OCI-LY3 (cell line): ENCODE measurements at regions not wholly inside any gene's neighbourhood (a gene's known extent, or its start where the extent isn't known, plus 50 kb on each side); places are given as distances from the start of the nearest gene placed in this dataset.
"Not testable (repeated sequence)": the region's sequence is repeated elsewhere in the genome, so short reads cannot be mapped to it uniquely, and the experiment has no call there.

Source experiments
- H2AFZ ChIP-seq: fragments of 200-600, 300-600 bp; shearing (Covaris generic); 2 replicates; pipeline ENCODE4 v1.6.0; 2014; ENCODE audit warnings: antibody characterized with exemption, low read depth, low read length
- H3K27ac ChIP-seq: fragments of 200-600, 300-600 bp; sonication (generic); 2 replicates; pipeline ENCODE4 v1.5.1; 2014; ENCODE audit warnings: mild to moderate bottlenecking, low read length, moderate library complexity, mixed read lengths
- H3K27me3 ChIP-seq: fragments of 200-600, 300-600 bp; sonication (generic); 2 replicates; pipeline ENCODE4 v1.6.1; 2014; ENCODE audit warnings: low read depth, low read length, mixed read lengths
- H3K36me3 ChIP-seq: fragments of 200-600, 300-600 bp; sonication (generic); replicated peaks from 2 replicates; pipeline ENCODE3; 2014; ENCODE audit warnings: low read depth, low read length, mixed read lengths
- H3K4me1 ChIP-seq: fragments of 300-600, 200-600 bp; sonication (generic); 2 replicates; pipeline ENCODE4 v1.6.1; 2014; ENCODE audit warnings: low read length, mixed read lengths
- H3K4me2 ChIP-seq: fragments of 200-600, 300-600 bp; sonication (generic); 2 replicates; pipeline ENCODE4 v1.6.1; 2014; ENCODE audit warnings: low read length, mixed read lengths
- H3K4me3 ChIP-seq: fragments of 300-600, 200-600 bp; sonication (generic); 2 replicates; pipeline ENCODE4 v1.5.1; 2014; ENCODE audit warnings: antibody characterized with exemption, mild to moderate bottlenecking, low read length, moderate library complexity
- H3K79me2 ChIP-seq: fragments of 300-600, 200-600 bp; shearing (Covaris generic); 2 replicates; pipeline ENCODE4 v1.6.1; 2014; ENCODE audit warnings: mild to moderate bottlenecking, low read length, mixed read lengths
- H3K9ac ChIP-seq: fragments of 300-600, 200-600 bp; shearing (Covaris generic); 2 replicates; pipeline ENCODE4 v1.6.0; 2014; ENCODE audit warnings: mild to moderate bottlenecking, low read length, moderate library complexity
- H3K9me3 ChIP-seq: fragments of 200-600, 300-600 bp; shearing (Covaris generic); 2 replicates; pipeline ENCODE4 v1.6.1; 2014; ENCODE audit warnings: low read length, mixed read lengths; ENCODE audit not compliant: insufficient read depth
- H4K20me1 ChIP-seq: fragments of 200-600, 300-600 bp; sonication (generic); 2 replicates; pipeline ENCODE4 v1.6.1; 2016; ENCODE audit warnings: low read length, mixed read lengths; ENCODE audit not compliant: insufficient read depth
- CTCF ChIP-seq: fragments of 200-600, 300-600 bp; sonication (generic); IDR thresholded peaks from 2 replicates; pipeline ENCODE4 v1.5.1; 2014; ENCODE audit warnings: antibody characterized with exemption, low read length, low read depth
- EZH2phosphoT487 ChIP-seq: fragments of 200-600 bp; shearing (Covaris generic); IDR thresholded peaks from 2 replicates; pipeline ENCODE4 v1.6.1; 2018; ENCODE audit warnings: antibody characterized with exemption, mixed run types, low read depth

DNA sequence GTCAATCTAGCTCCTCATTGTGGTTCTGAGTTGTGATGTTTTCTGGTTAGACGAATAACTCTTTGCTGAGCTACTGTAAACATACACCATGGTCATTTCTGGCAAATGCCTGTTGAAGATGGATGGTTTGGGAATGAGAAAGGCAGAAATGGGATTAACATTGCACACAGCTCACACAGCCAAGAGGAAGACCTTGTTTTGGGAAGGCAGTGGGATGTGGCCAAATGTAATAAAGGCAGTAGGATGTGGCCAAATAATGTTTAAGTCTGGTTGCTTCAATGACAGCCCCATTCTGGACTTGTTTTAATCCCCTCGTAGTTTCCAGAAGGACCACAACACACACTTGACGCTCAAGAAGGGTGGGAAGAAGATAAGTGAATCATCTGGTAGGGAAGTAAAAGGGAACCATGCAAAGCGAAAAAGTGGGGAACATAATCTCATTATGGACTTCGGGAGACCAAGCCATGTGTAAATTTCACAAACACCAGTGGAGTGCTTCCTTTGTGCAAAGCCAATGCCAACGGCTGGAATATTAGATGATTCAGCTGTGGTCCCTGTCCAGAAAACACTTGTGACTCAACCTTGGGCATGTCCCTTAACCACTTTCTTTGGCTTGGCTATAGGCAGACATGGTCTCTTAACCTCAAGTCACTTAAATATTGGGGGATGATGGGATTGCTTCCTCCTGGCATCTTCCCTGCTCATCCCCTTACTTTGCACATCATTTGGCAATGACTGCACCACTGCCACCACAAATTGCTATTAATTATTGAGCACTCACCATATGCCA lies 284.4 kb upstream of the CRY1 start:
- Histone ChIP-seq H3K27ac (no peak overlapping the region), H3K4me2 (no peak overlapping the region)

GRCh38 chr12:107378609-107379008 lies 285.3 kb upstream of the CRY1 start:
- Histone ChIP-seq H2AFZ (no peak overlapping the region), H3K27me3 (no peaks in the 10 kb centered on the region), H3K4me1 (no peaks in the 10 kb centered on the region), H3K4me2 (no peak overlapping the region), H3K9ac (no peak overlapping the region), H3K36me3 (no peaks in the 10 kb centered on the region), H4K20me1 (no peaks in the 10 kb centered on the region), H3K27ac (no peak overlapping the region), H3K9me3 (no peaks in the 10 kb centered on the region), H3K4me3 (no peak overlapping the region), H3K79me2 (no peaks in the 10 kb centered on the region)
- TF ChIP-seq CTCF, result no peak
- TF ChIP-seq EZH2phosphoT487, result no peak

More for the DNA sequence above, 284.4 kb upstream of the CRY1 start:
- no peak overlapping the region for H3K9ac ChIP-seq
- H3K27me3 ChIP-seq, result no peaks in the 10 kb centered on the region
- no peaks in the 10 kb centered on the region for H3K4me1 ChIP-seq
- H3K4me3 ChIP-seq, result no peak overlapping the region
- H3K79me2 ChIP-seq, result no peaks in the 10 kb centered on the region
- no peaks in the 10 kb centered on the region for H4K20me1 ChIP-seq
- H3K36me3 ChIP-seq, result no peaks in the 10 kb centered on the region
- TF ChIP-seq EZH2phosphoT487 (no peak), CTCF (no peak)
- H2AFZ ChIP-seq, result no peak overlapping the region
- H3K9me3 ChIP-seq, result no peaks in the 10 kb centered on the region

GRCh38 chr12:107379142-107379851 lies 285.9 kb upstream of the CRY1 start:
- not testable (repeated sequence) for H3K9ac ChIP-seq, H3K36me3 ChIP-seq, H3K79me2 ChIP-seq, H3K4me2 ChIP-seq, H3K4me1 ChIP-seq, H3K9me3 ChIP-seq, H2AFZ ChIP-seq, H4K20me1 ChIP-seq, H3K4me3 ChIP-seq, H3K27ac ChIP-seq, H3K27me3 ChIP-seq

- no peak for TF ChIP-seq CTCF
- TF ChIP-seq EZH2phosphoT487, result no peak
- Histone ChIP-seq H3K27ac (no peak overlapping the region), H3K4me2 (no peak overlapping the region), H3K4me1 (no peaks in the 10 kb centered on the region), H3K36me3 (no peaks in the 10 kb centered on the region), H3K27me3 (no peaks in the 10 kb centered on the region), H3K9me3 (no peaks in the 10 kb centered on the region), H3K79me2 (no peaks in the 10 kb centered on the region), H4K20me1 (no peaks in the 10 kb centered on the region), H3K4me3 (no peak overlapping the region), H3K9ac (no peak overlapping the region), H2AFZ (no peak overlapping the region)
Measured at GRCh38 chr12:107379852-107380567, 286.7 kb upstream of the CRY1 start.
